KMS-11 (cell line): ENCODE measurements at regions not wholly inside any gene's neighbourhood (a gene's known extent, or its start where the extent isn't known, plus 50 kb on each side); places are given as distances from the start of the nearest gene placed in this dataset.

Experiments
- H2AFZ ChIP-seq: fragments of 200-600 bp; sonication (generic); 2 replicates; pipeline ENCODE4 v1.6.1; 2016; ENCODE audit warnings: antibody characterized with exemption, mixed run types, low read depth
- H3K27ac ChIP-seq: fragments of 200-600 bp; sonication (generic); 2 replicates; pipeline ENCODE4 v1.6.1; 2016; ENCODE audit warnings: mild to moderate bottlenecking, mixed run types
- H3K27me3 ChIP-seq: fragments of 200-600 bp; sonication (generic); 2 replicates; pipeline ENCODE4 v1.6.1; 2017; ENCODE audit warnings: mild to moderate bottlenecking, low read depth, mixed run types, moderate library complexity; ENCODE audit not compliant: insufficient read depth
- H3K36me3 ChIP-seq: fragments of 200-600 bp; sonication (generic); 2 replicates; pipeline ENCODE4 v1.6.1; 2017; ENCODE audit warnings: mild to moderate bottlenecking, mixed run types; ENCODE audit not compliant: insufficient read depth
- H3K4me1 ChIP-seq: fragments of 200-600 bp; sonication (generic); 2 replicates; pipeline ENCODE4 v1.6.1; 2016; ENCODE audit warnings: mild to moderate bottlenecking, low read depth, mixed run types; ENCODE audit not compliant: poor library complexity, severe bottlenecking
- H3K4me2 ChIP-seq: fragments of 200-600 bp; sonication (generic); 2 replicates; pipeline ENCODE4 v1.7.0; 2016; ENCODE audit warnings: mild to moderate bottlenecking, mixed run types
- H3K4me3 ChIP-seq: fragments of 200-600 bp; sonication (generic); IDR thresholded peaks from 2 replicates; pipeline ENCODE4 v1.6.1; 2017; ENCODE audit warnings: low read depth, low read length, mixed read lengths; ENCODE audit not compliant: insufficient read depth
- H3K79me2 ChIP-seq: fragments of 200-600 bp; sonication (generic); 2 replicates; pipeline ENCODE4 v1.6.1; 2016; ENCODE audit warnings: low read depth, mixed run types; ENCODE audit not compliant: insufficient read depth
- H3K9ac ChIP-seq: fragments of 200-600 bp; sonication (generic); 2 replicates; pipeline ENCODE4 v1.6.1; 2016; ENCODE audit warnings: mild to moderate bottlenecking, mixed run types
- H4K20me1 ChIP-seq: fragments of 200-600 bp; sonication (generic); 2 replicates; pipeline ENCODE4 v1.6.1; 2016; ENCODE audit warnings: mild to moderate bottlenecking, mixed run types; ENCODE audit not compliant: insufficient read depth
- TF ChIP-seq, protein P1 (sequence below): fragments of 200-600 bp; sonication (generic); conservative IDR thresholded peaks from 2 replicates; pipeline ENCODE4 v1.6.1; 2017; ENCODE audit warnings: low read depth, mild to moderate bottlenecking, antibody characterized with exemption, low read length, moderate library complexity, mixed read lengths

- peaks cover 3% of the 10 kb centered on the region; the same call in 1 of the 2 replicates for H3K27me3 ChIP-seq
- no peaks in the 10 kb centered on the region for H3K4me1 ChIP-seq
- TF ChIP-seq, protein P1, sequence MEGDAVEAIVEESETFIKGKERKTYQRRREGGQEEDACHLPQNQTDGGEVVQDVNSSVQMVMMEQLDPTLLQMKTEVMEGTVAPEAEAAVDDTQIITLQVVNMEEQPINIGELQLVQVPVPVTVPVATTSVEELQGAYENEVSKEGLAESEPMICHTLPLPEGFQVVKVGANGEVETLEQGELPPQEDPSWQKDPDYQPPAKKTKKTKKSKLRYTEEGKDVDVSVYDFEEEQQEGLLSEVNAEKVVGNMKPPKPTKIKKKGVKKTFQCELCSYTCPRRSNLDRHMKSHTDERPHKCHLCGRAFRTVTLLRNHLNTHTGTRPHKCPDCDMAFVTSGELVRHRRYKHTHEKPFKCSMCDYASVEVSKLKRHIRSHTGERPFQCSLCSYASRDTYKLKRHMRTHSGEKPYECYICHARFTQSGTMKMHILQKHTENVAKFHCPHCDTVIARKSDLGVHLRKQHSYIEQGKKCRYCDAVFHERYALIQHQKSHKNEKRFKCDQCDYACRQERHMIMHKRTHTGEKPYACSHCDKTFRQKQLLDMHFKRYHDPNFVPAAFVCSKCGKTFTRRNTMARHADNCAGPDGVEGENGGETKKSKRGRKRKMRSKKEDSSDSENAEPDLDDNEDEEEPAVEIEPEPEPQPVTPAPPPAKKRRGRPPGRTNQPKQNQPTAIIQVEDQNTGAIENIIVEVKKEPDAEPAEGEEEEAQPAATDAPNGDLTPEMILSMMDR: no peak
- no peaks in the 10 kb centered on the region for H3K36me3 ChIP-seq
- no peaks in the 10 kb centered on the region for H3K79me2 ChIP-seq
- H3K4me2 ChIP-seq: no peak overlapping the region
- no peak overlapping the region for H3K27ac ChIP-seq
- H4K20me1 ChIP-seq: no peaks in the 10 kb centered on the region
- H3K4me3 ChIP-seq: no peak overlapping the region
- H2AFZ ChIP-seq: no peak overlapping the region
- no peak overlapping the region for H3K9ac ChIP-seq
Observed at GRCh38 chr4:1508161-1509160, 102.2 kb upstream of the NKX1-1 start.

DNA sequence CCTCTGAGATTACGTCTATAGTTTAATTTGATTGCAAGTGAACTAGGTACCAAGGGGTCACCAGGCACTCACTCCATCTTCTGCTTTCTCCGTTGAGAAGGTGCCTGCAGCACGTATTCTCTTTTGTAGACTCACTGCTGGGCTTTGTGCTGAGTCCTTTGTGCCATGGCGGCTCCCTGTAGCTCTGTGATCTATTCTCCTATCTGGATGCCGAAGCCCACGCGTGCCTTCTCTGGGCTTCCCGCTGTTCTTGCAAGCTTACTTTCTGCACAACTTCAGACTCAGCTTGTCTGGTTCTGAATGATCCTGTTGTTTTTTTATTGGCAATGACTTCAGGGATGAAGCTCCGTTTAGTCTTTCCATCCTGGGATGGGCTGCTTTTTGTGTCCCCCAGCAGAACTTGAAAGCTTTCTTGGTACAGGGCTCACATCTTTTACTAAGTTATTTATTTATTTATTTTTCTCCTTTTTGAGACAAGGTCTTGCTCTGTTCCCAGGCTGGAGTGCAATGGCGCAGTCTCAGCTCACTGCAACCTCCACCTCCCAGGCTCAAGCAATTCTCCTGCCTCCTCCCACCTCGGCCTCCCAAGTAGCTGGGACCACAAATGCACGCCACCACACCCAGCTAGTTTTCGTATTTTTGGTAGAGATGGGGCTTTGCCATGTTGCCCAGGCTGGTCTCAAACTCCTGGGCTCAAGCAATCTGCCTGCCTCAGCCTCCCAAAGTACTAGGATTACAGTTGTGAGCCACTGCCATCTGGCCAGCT lies 100.9 kb upstream of the NKX1-1 start:
- Histone ChIP-seq H3K79me2 (no peaks in the 10 kb centered on the region), H3K4me3 (no peak overlapping the region), H3K9ac (no peak overlapping the region), H3K4me1 (no peaks in the 10 kb centered on the region), H4K20me1 (no peaks in the 10 kb centered on the region), H3K36me3 (no peaks in the 10 kb centered on the region), H3K4me2 (no peak overlapping the region), H3K27me3 (peaks cover 3% of the 10 kb centered on the region; the same call in 1 of the 2 replicates), H3K27ac (no peak overlapping the region), H2AFZ (no peak overlapping the region)
- TF ChIP-seq, protein P1: no peak

GRCh38 chr4:1505511-1506460 lies 99.5 kb upstream of the NKX1-1 start:
- no peak overlapping the region for H3K4me2 ChIP-seq
- H3K27me3 ChIP-seq: no peaks in the 10 kb centered on the region; the same call in 1 of the 2 replicates
- TF ChIP-seq, protein P1: no peak
- no peak overlapping the region for H3K9ac ChIP-seq
- H3K36me3 ChIP-seq: no peaks in the 10 kb centered on the region
- H3K79me2 ChIP-seq: no peaks in the 10 kb centered on the region
- H3K4me3 ChIP-seq: no peak overlapping the region
- no peaks in the 10 kb centered on the region for H4K20me1 ChIP-seq
- H2AFZ ChIP-seq: no peak overlapping the region
- no peak overlapping the region for H3K27ac ChIP-seq
- no peaks in the 10 kb centered on the region for H3K4me1 ChIP-seq
